ENCODE measurements at regions not wholly inside any gene's neighbourhood (a gene's known extent, or its start where the extent isn't known, plus 50 kb on each side); places are given as distances from the start of the nearest gene placed in this dataset.

DNA sequence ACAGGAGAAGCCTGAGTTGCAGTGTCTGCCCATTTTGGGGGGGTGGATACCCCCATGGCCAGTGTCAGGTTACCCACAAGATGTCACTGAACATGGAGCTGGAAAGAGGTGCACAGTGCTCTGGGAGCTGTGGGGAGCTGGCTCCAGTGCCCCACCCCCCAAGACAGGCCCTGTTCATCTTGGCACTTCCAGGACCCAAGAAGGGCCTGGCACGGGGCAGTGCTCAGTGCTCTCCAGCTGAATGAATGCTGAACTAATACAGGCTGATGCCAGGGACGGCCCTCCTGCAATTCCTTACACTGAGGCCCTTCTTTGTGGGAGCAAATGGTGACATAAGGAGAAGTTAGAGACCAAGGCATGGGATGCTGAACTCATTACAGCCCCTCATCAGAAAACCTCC lies 163.4 kb upstream of the GLI2 start:
- TF ChIP-seq ZNF891 (CRISPR knock-in tag; IDR thresholded peaks at IDR 0.05) (no peak), TBP (CRISPR knock-in tag; IDR thresholded peaks at IDR 0.05) (no peak), ZNF253 (CRISPR knock-in tag; IDR thresholded peaks at IDR 0.05; ENCODE audit: borderline replicate concordance) (no peak), RAD21 (CRISPR knock-in tag; IDR thresholded peaks at IDR 0.05) (no peak), POLR2AphosphoS5 (IDR thresholded peaks at IDR 0.05; ENCODE audit: low read depth, low read length) (no peak), ZNF263 (CRISPR knock-in tag; IDR thresholded peaks at IDR 0.05) (no peak), EP300 (IDR thresholded peaks at IDR 0.05; ENCODE audit: low read depth in 2 of 2, low read length in 2 of 2) (no peak), EP300 (CRISPR knock-in tag; IDR thresholded peaks at IDR 0.05; ENCODE audit: borderline replicate concordance) (no peak), CBX5 (CRISPR knock-in tag; IDR thresholded peaks at IDR 0.05; ENCODE audit: borderline replicate concordance) (no peak), NRL (CRISPR knock-in tag; IDR thresholded peaks at IDR 0.05; ENCODE audit: borderline replicate concordance) (no peak)
- TF ChIP-seq, protein P1, sequence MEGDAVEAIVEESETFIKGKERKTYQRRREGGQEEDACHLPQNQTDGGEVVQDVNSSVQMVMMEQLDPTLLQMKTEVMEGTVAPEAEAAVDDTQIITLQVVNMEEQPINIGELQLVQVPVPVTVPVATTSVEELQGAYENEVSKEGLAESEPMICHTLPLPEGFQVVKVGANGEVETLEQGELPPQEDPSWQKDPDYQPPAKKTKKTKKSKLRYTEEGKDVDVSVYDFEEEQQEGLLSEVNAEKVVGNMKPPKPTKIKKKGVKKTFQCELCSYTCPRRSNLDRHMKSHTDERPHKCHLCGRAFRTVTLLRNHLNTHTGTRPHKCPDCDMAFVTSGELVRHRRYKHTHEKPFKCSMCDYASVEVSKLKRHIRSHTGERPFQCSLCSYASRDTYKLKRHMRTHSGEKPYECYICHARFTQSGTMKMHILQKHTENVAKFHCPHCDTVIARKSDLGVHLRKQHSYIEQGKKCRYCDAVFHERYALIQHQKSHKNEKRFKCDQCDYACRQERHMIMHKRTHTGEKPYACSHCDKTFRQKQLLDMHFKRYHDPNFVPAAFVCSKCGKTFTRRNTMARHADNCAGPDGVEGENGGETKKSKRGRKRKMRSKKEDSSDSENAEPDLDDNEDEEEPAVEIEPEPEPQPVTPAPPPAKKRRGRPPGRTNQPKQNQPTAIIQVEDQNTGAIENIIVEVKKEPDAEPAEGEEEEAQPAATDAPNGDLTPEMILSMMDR (CRISPR knock-in tag; IDR thresholded peaks at IDR 0.05): no peak
- TF ChIP-seq, protein P2, sequence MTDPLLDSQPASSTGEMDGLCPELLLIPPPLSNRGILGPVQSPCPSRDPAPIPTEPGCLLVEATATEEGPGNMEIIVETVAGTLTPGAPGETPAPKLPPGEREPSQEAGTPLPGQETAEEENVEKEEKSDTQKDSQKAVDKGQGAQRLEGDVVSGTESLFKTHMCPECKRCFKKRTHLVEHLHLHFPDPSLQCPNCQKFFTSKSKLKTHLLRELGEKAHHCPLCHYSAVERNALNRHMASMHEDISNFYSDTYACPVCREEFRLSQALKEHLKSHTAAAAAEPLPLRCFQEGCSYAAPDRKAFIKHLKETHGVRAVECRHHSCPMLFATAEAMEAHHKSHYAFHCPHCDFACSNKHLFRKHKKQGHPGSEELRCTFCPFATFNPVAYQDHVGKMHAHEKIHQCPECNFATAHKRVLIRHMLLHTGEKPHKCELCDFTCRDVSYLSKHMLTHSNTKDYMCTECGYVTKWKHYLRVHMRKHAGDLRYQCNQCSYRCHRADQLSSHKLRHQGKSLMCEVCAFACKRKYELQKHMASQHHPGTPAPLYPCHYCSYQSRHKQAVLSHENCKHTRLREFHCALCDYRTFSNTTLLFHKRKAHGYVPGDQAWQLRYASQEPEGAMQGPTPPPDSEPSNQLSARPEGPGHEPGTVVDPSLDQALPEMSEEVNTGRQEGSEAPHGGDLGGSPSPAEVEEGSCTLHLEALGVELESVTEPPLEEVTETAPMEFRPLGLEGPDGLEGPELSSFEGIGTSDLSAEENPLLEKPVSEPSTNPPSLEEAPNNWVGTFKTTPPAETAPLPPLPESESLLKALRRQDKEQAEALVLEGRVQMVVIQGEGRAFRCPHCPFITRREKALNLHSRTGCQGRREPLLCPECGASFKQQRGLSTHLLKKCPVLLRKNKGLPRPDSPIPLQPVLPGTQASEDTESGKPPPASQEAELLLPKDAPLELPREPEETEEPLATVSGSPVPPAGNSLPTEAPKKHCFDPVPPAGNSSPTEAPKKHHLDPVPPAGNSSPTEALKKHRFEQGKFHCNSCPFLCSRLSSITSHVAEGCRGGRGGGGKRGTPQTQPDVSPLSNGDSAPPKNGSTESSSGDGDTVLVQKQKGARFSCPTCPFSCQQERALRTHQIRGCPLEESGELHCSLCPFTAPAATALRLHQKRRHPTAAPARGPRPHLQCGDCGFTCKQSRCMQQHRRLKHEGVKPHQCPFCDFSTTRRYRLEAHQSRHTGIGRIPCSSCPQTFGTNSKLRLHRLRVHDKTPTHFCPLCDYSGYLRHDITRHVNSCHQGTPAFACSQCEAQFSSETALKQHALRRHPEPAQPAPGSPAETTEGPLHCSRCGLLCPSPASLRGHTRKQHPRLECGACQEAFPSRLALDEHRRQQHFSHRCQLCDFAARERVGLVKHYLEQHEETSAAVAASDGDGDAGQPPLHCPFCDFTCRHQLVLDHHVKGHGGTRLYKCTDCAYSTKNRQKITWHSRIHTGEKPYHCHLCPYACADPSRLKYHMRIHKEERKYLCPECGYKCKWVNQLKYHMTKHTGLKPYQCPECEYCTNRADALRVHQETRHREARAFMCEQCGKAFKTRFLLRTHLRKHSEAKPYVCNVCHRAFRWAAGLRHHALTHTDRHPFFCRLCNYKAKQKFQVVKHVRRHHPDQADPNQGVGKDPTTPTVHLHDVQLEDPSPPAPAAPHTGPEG (CRISPR knock-in tag; IDR thresholded peaks at IDR 0.05): no peak
- TF ChIP-seq, protein P3, sequence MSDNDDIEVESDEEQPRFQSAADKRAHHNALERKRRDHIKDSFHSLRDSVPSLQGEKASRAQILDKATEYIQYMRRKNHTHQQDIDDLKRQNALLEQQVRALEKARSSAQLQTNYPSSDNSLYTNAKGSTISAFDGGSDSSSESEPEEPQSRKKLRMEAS (IDR thresholded peaks at IDR 0.05): no peak
